ENCODE measurements at regions not wholly inside any gene's neighbourhood (a gene's known extent, or its start where the extent isn't known, plus 50 kb on each side); places are given as distances from the start of the nearest gene placed in this dataset.

- DNase-seq (ENCODE audit: low read depth) = peak; percentile 4
- TF ChIP-seq CTCF (IDR thresholded peaks at IDR 0.05; ENCODE audit: insufficient read depth, low read depth, low read length, missing control alignments) = no peak
- no peak overlapping the region for H3K4me3 ChIP-seq (ENCODE audit: low read length)
These were observed 165.9 kb downstream of the IL15 start for GRCh38 chr4:141802333-141802732.

- TF ChIP-seq CTCF (IDR thresholded peaks at IDR 0.05; ENCODE audit: insufficient read depth, low read depth, low read length, missing control alignments) = no peak
- no peak overlapping the region for H3K4me3 ChIP-seq (ENCODE audit: low read length)
- DNase-seq (ENCODE audit: low read depth) = no peak
These were observed 168.5 kb downstream of the IL15 start for GRCh38 chr4:141804836-141805235.

GRCh38 chr4:141807103-141807891 is 170.9 kb downstream of the IL15 start:
- no peak overlapping the region for H3K4me3 ChIP-seq (ENCODE audit: low read length)
- TF ChIP-seq CTCF (IDR thresholded peaks at IDR 0.05; ENCODE audit: insufficient read depth, low read depth, low read length, missing control alignments) = no peak
- peak; percentile 36 for DNase-seq (ENCODE audit: low read depth)

GRCh38 chr4:141810038-141810711 is 173.8 kb downstream of the IL15 start:
- TF ChIP-seq CTCF (IDR thresholded peaks at IDR 0.05; ENCODE audit: insufficient read depth, low read depth, low read length, missing control alignments) = no peak
- DNase-seq (ENCODE audit: low read depth) = no peak
- no peak overlapping the region for H3K4me3 ChIP-seq (ENCODE audit: low read length)

- H3K4me3 ChIP-seq (ENCODE audit: low read length) = no peak overlapping the region
- no peak for DNase-seq (ENCODE audit: low read depth)
- TF ChIP-seq CTCF (IDR thresholded peaks at IDR 0.05; ENCODE audit: insufficient read depth, low read depth, low read length, missing control alignments) = no peak
These were observed 174.5 kb downstream of the IL15 start for GRCh38 chr4:141810712-141811375.

GRCh38 chr4:141812158-141812557 is 175.8 kb downstream of the IL15 start:
- TF ChIP-seq CTCF (IDR thresholded peaks at IDR 0.05; ENCODE audit: insufficient read depth, low read depth, low read length, missing control alignments) = no peak

More at GRCh38 chr4:141812158-141812557, 175.8 kb downstream of the IL15 start:
- no peak for DNase-seq (ENCODE audit: low read depth)
- H3K4me3 ChIP-seq (ENCODE audit: low read length) = no peak overlapping the region
